GM13977 (cell line): ENCODE measurements at regions not wholly inside any gene's neighbourhood (a gene's known extent, or its start where the extent isn't known, plus 50 kb on each side); places are given as distances from the start of the nearest gene placed in this dataset.

ENCODE experiments used
- DNase-seq: peaks from one replicate; pipeline ENCODE4 v3.0.0; 2012; ENCODE audit warnings: low spot score
- CTCF ChIP-seq: IDR thresholded peaks from 2 replicates; pipeline ENCODE4 v1.5.1; 2012; ENCODE audit warnings: mild to moderate bottlenecking, control low read depth; ENCODE audit not compliant: insufficient read depth; ENCODE audit errors: extremely low read depth, missing control alignments
- in situ Hi-C: fragments of 300-500 bp; cut with MboI; formaldehyde crosslinking; loops from one replicate; pipeline ENCODE4 v1.12.0; 2022; ENCODE audit warnings: low sequenced_read_pairs, low pct_unique_long_range_greater_than_20kb, mixed read lengths, inconsistent platforms; ENCODE audit not compliant: unreplicated experiment

GRCh38 chr3:21185816-21186314 is 565.1 kb downstream of the ZNF385D start:
- in situ Hi-C loops: no loop called here
- DNase-seq: no peak

GRCh38 chr3:21174461-21174860 is 576.5 kb downstream of the ZNF385D start:
- TF ChIP-seq CTCF: no peak
- in situ Hi-C loops: no loop called here
- no peak for DNase-seq

More at GRCh38 chr3:21185816-21186314, 565.1 kb downstream of the ZNF385D start:
- no peak for TF ChIP-seq CTCF

GRCh38 chr3:21170964-21171363 is 580.0 kb downstream of the ZNF385D start:
- in situ Hi-C loops: no loop called here
- DNase-seq: peak; percentile 7
- TF ChIP-seq CTCF: peak; percentile 53

- no peak for TF ChIP-seq CTCF
- in situ Hi-C loops: no loop called here
Observed at GRCh38 chr3:21169948-21170347, 581.1 kb downstream of the ZNF385D start.

GRCh38 chr3:21168471-21168870 is 582.5 kb downstream of the ZNF385D start:
- DNase-seq: no peak
- in situ Hi-C loops: no loop called here
- TF ChIP-seq CTCF: no peak

More at GRCh38 chr3:21169948-21170347, 581.1 kb downstream of the ZNF385D start:
- no peak for DNase-seq

- no peak for TF ChIP-seq CTCF
- in situ Hi-C loops: no loop called here
- DNase-seq: no peak
Observed at GRCh38 chr3:21163956-21164355, 587.1 kb downstream of the ZNF385D start.

GRCh38 chr3:21159543-21159906 is 591.5 kb downstream of the ZNF385D start:
- no peak for TF ChIP-seq CTCF
- in situ Hi-C loops: no loop called here
- DNase-seq: no peak
